ENCODE measurements at regions not wholly inside any gene's neighbourhood (a gene's known extent, or its start where the extent isn't known, plus 50 kb on each side); places are given as distances from the start of the nearest gene placed in this dataset.

DNA sequence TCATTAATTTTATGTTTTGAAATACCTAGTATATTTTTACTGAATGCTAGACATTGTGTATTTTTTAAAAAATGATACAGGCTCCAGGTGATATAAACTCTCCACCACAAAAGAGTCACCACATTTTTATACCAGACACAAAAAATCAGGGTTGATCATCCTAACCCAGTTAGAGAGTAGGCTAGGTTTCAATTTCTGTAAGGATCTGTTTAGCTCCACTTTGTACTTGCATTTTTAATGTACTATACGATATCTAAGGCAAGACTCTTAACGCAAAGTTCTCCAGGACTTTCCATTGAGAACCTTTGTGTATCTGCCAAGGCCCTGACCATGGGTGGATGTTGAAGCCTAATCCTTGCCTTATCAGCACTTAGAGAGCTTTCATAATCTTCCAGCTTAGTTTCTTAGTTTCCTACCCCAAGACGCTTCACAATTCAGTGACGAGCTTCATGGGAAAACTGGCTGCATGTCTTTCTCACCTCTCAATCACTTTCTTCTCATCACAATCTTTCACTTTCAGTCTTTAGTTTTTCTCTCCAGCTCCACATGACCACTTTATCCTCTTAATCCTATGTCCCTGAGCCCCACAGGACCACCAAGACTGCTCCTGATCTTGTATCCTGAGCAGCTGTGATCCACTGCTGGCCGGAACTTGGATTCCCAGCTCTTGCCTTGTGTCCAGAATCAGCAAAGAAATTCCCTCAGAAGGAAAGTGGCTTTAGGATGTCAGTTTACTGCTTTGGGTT lies 635.8 kb downstream of the RNF144A start:
- TF ChIP-seq CTCF (IDR thresholded peaks at IDR 0.05): no peak
- TF ChIP-seq POLR2A (IDR thresholded peaks at IDR 0.05): no peak

All from heart left ventricle (tissue), 13 donors.